Neuronal stem cell (in vitro differentiated cells): ENCODE measurements at regions not wholly inside any gene's neighbourhood (a gene's known extent, or its start where the extent isn't known, plus 50 kb on each side); places are given as distances from the start of the nearest gene placed in this dataset.

Source experiments
- DNase-seq: peaks from one replicate; pipeline ENCODE4 v3.0.0-alpha.2; 2013; ENCODE audit warnings: low spot score
- H2AFZ ChIP-seq: one replicate; pipeline ENCODE4 v1.6.1; 2013; ENCODE audit warnings: mild to moderate bottlenecking, low read length, inconsistent platforms
- H2AK5ac ChIP-seq: 2 replicates; pipeline ENCODE4 v1.6.1; 2013; ENCODE audit warnings: low read depth, mild to moderate bottlenecking, inconsistent platforms, low read length, moderate library complexity, mixed read lengths
- H2BK120ac ChIP-seq: 2 replicates; pipeline ENCODE4 v1.6.1; 2013; ENCODE audit warnings: low read depth, mild to moderate bottlenecking, inconsistent platforms, low read length, moderate library complexity, mixed read lengths
- H2BK12ac ChIP-seq: one replicate; pipeline ENCODE4 v1.6.1; 2013; ENCODE audit warnings: low read length, inconsistent platforms
- H2BK15ac ChIP-seq: 2 replicates; pipeline ENCODE4 v1.6.1; 2013; ENCODE audit warnings: mild to moderate bottlenecking, low read length, inconsistent platforms, mixed read lengths
- H2BK5ac ChIP-seq: one replicate; pipeline ENCODE4 v1.6.1; 2013; ENCODE audit warnings: inconsistent platforms, mild to moderate bottlenecking, low read length, moderate library complexity
- H3K14ac ChIP-seq: one replicate; pipeline ENCODE4 v1.6.1; 2013; ENCODE audit warnings: low read length, inconsistent platforms
- H3K18ac ChIP-seq: 2 replicates; pipeline ENCODE4 v1.6.1; 2013; ENCODE audit warnings: low read length, inconsistent platforms
- H3K23ac ChIP-seq: 2 replicates; pipeline ENCODE4 v1.6.1; 2013; ENCODE audit warnings: low read depth, mild to moderate bottlenecking, mixed read lengths, low read length, inconsistent platforms; ENCODE audit not compliant: poor library complexity
- H3K27ac ChIP-seq: replicated peaks from 3 replicates; pipeline ENCODE4 v1.5.1; 2013; ENCODE audit warnings: low read length, inconsistent platforms
- H3K27me3 ChIP-seq, 3 experiments: 2 replicates each; pipeline ENCODE4 v1.6.1; 2013; ENCODE audit warnings: low read length in 3 of 3, mild to moderate bottlenecking in 2 of 3, inconsistent platforms in 1 of 3, low read depth in 1 of 3, mixed read lengths in 1 of 3, moderate library complexity in 1 of 3; ENCODE audit not compliant: control insufficient read depth in 3 of 3, insufficient read depth in 3 of 3
- H3K36me3 ChIP-seq, 2 donors: replicated peaks in 1 of 2; 2 replicates each; pipeline ENCODE4 v1.6.1; 2013; ENCODE audit warnings: low read length in 2 of 2; ENCODE audit not compliant: control insufficient read depth in 2 of 2, insufficient read depth in 2 of 2
- H3K4ac ChIP-seq: 2 replicates; pipeline ENCODE4 v1.6.1; 2013; ENCODE audit warnings: inconsistent platforms, mild to moderate bottlenecking, low read length, moderate library complexity
- H3K4me1 ChIP-seq, 2 donors: 1 replicate in 1 of 2; 2 replicates in 1 of 2; pipeline ENCODE4 v1.6.1; 2013; ENCODE audit warnings: low read length in 2 of 2, low read depth in 1 of 2; ENCODE audit not compliant: control insufficient read depth in 2 of 2, insufficient read depth in 1 of 2
- H3K4me2 ChIP-seq: one replicate; pipeline ENCODE4 v1.6.1; 2013; ENCODE audit warnings: mild to moderate bottlenecking, low read length, inconsistent platforms; ENCODE audit not compliant: insufficient read depth, poor library complexity, severe bottlenecking
- H3K4me3 ChIP-seq, 2 donors: 2 replicates each; pipeline ENCODE4 v1.5.1; 2013; ENCODE audit warnings: low read length in 2 of 2, mild to moderate bottlenecking in 2 of 2, inconsistent platforms in 1 of 2, moderate library complexity in 1 of 2
- H3K79me1 ChIP-seq: one replicate; pipeline ENCODE4 v1.6.1; 2013; ENCODE audit warnings: low read depth, mild to moderate bottlenecking, inconsistent platforms, low read length, moderate library complexity
- H3K9ac ChIP-seq: one replicate; pipeline ENCODE4 v1.6.1; 2013; ENCODE audit warnings: mild to moderate bottlenecking, low read depth, low read length, inconsistent platforms; ENCODE audit not compliant: poor library complexity
- H3K9me3 ChIP-seq, 2 donors: replicated peaks in 1 of 2; 2 replicates each; pipeline versions ENCODE3 to v1.6.1; 2013; ENCODE audit warnings: low read length in 2 of 2, mild to moderate bottlenecking in 2 of 2, inconsistent platforms in 1 of 2, low read depth in 1 of 2, mixed read lengths in 1 of 2, moderate library complexity in 1 of 2; ENCODE audit not compliant: control insufficient read depth in 2 of 2, insufficient read depth in 1 of 2
- H4K8ac ChIP-seq: one replicate; pipeline ENCODE4 v1.6.1; 2013; ENCODE audit warnings: low read depth, mild to moderate bottlenecking, inconsistent platforms, low read length, moderate library complexity
- H4K91ac ChIP-seq: one replicate; pipeline ENCODE4 v1.6.1; 2013; ENCODE audit warnings: low read length, low read depth, mild to moderate bottlenecking, inconsistent platforms; ENCODE audit not compliant: poor library complexity
- WGBS, 2 donors: extraction: QIAGEN DNeasy Blood & Tissue Kit; methylation state at CpG; one replicate each; pipeline ENCODE4 v1.1.7; 2013; ENCODE audit warnings: missing lambda C conversion rate in 2 of 2, mixed read lengths in 1 of 2; ENCODE audit not compliant: insufficient read length in 2 of 2, insufficient replicate concordance in 1 of 2; ENCODE audit errors: extremely low coverage in 2 of 2; 5-methylcytosine and 5-hydroxymethylcytosine counted together

- H3K36me3 ChIP-seq, result no peaks in the 10 kb centered on the region
- no peaks in the 10 kb centered on the region for H3K27me3 ChIP-seq
- H3K4me1 ChIP-seq, result no peaks in the 10 kb centered on the region
- no CpG with 5 or more reads among the region's 6 CpGs for WGBS, 2 donors
- DNase-seq, result no peak
- no peak overlapping the region for H4K8ac ChIP-seq
- H3K23ac ChIP-seq, result no peak overlapping the region
- H3K27ac ChIP-seq, result no peak overlapping the region
- no peak overlapping the region for H2AK5ac ChIP-seq
- H4K91ac ChIP-seq, result no peak overlapping the region
- no peak overlapping the region for H3K9ac ChIP-seq
- no peak overlapping the region for H2BK120ac ChIP-seq
- H2AFZ ChIP-seq, result no peak overlapping the region
- H3K9me3 ChIP-seq, result no peaks in the 10 kb centered on the region
- no peak overlapping the region for H3K14ac ChIP-seq
- no peak overlapping the region for H3K4me3 ChIP-seq
- H2BK5ac ChIP-seq, result no peak overlapping the region
- no peaks in the 10 kb centered on the region for H3K79me1 ChIP-seq
- no peak overlapping the region for H2BK12ac ChIP-seq
- no peak overlapping the region for H2BK15ac ChIP-seq
- no peak overlapping the region for H3K4ac ChIP-seq
- H3K4me2 ChIP-seq, result no peak overlapping the region
- no peak overlapping the region for H3K18ac ChIP-seq
Measured at GRCh38 chr4:111391829-111392228, 753.4 kb upstream of the FAM241A start.

- no peak overlapping the region for H4K8ac ChIP-seq
- no peaks in the 10 kb centered on the region for H3K4me1 ChIP-seq
- H2BK120ac ChIP-seq, result no peak overlapping the region
- no peak overlapping the region for H4K91ac ChIP-seq
- no peak overlapping the region for H3K27ac ChIP-seq
- no peak overlapping the region for H3K4me3 ChIP-seq
- no peaks in the 10 kb centered on the region for H3K9me3 ChIP-seq
- no peak overlapping the region for H2BK5ac ChIP-seq
- no peak overlapping the region for H3K9ac ChIP-seq
- H3K79me1 ChIP-seq, result no peaks in the 10 kb centered on the region
- no peaks in the 10 kb centered on the region for H3K36me3 ChIP-seq
- no peak overlapping the region for H3K4ac ChIP-seq
- no CpG with 5 or more reads among the region's 1 CpG for WGBS, 2 donors
- H2BK12ac ChIP-seq, result no peak overlapping the region
- H3K4me2 ChIP-seq, result no peak overlapping the region
- no peak overlapping the region for H3K23ac ChIP-seq
- H2AK5ac ChIP-seq, result no peak overlapping the region
- H3K14ac ChIP-seq, result no peak overlapping the region
- no peaks in the 10 kb centered on the region for H3K27me3 ChIP-seq
- no peak for DNase-seq
- H2BK15ac ChIP-seq, result no peak overlapping the region
- H3K18ac ChIP-seq, result no peak overlapping the region
- no peak overlapping the region for H2AFZ ChIP-seq
Measured at GRCh38 chr4:111393781-111394180, 751.5 kb upstream of the FAM241A start.

DNA sequence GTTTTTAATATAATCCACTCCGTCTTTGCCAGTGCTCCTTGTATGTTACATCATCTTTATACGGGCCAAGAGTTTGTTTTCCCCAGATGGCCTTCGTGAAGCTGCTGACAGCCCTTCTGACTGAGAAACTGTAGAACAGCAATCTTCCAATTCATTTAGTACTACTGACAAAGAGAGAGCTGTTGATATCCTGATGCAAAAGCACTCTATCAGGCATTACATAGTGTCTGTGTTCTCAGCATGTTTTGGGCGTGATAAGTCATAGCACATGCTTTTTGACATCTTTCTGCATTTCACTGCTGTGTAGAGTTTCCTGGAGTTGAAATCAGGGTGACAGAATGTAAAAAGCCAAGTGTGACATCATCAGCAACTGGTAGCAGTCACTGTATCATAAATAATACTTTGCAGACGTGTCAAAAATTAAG, 746.3 kb upstream of the FAM241A start:
- H3K9ac ChIP-seq, result no peak overlapping the region
- H3K4me3 ChIP-seq, result no peak overlapping the region
- no peak overlapping the region for H3K27ac ChIP-seq

DNA sequence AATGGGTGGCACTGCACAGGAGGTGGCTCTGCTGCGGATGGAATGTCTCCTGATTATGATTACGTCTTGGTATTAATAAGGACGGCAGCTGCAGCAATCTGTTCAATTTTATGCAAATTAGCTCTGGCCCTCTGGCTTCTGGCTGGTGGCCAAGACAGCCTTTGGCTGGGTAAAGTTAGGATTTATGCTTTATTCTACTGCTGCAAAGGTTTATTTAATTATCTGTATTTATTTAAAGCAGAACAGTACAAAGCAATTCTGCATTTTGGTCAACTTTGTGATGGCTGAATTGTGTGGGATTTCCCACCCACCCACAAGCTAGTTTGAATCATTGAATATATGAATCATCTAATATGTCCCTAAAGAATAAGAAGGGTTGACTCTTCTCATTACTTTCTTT, 745.6 kb upstream of the FAM241A start:
- Histone ChIP-seq H3K4me1 (no peaks in the 10 kb centered on the region), H3K4me2 (no peak overlapping the region), H3K4ac (no peak overlapping the region), H3K18ac (no peak overlapping the region), H2BK5ac (no peak overlapping the region), H3K27ac (no peak overlapping the region), H4K8ac (no peak overlapping the region), H2AFZ (no peak overlapping the region), H3K36me3 (no peaks in the 10 kb centered on the region), H3K79me1 (no peaks in the 10 kb centered on the region), H3K23ac (no peak overlapping the region), H4K91ac (no peak overlapping the region), H2BK15ac (no peak overlapping the region), H2BK120ac (no peak overlapping the region), H3K4me3 (no peak overlapping the region), H2AK5ac (no peak overlapping the region), H3K27me3 (no peaks in the 10 kb centered on the region), H2BK12ac (no peak overlapping the region), H3K9me3 (no peaks in the 10 kb centered on the region), H3K14ac (no peak overlapping the region), H3K9ac (no peak overlapping the region)
- no peak for DNase-seq
- WGBS, 2 donors, result no CpG with 5 or more reads among the region's 3 CpGs

More for the DNA sequence above, 746.3 kb upstream of the FAM241A start:
- Histone ChIP-seq H4K8ac (no peak overlapping the region), H3K4me2 (no peak overlapping the region), H2AFZ (no peak overlapping the region), H4K91ac (no peak overlapping the region), H2AK5ac (no peak overlapping the region), H3K4ac (no peak overlapping the region), H2BK5ac (no peak overlapping the region), H3K9me3 (no peaks in the 10 kb centered on the region), H3K23ac (no peak overlapping the region), H2BK12ac (no peak overlapping the region), H2BK120ac (no peak overlapping the region), H3K79me1 (no peaks in the 10 kb centered on the region), H3K14ac (no peak overlapping the region), H3K27me3 (no peaks in the 10 kb centered on the region), H3K36me3 (no peaks in the 10 kb centered on the region), H3K4me1 (no peaks in the 10 kb centered on the region), H3K18ac (no peak overlapping the region), H2BK15ac (no peak overlapping the region)
- DNase-seq, result no peak
- WGBS, 2 donors, result no CpG with 5 or more reads among the region's 5 CpGs
